A549 (cell line): ENCODE measurements at regions not wholly inside any gene's neighbourhood (a gene's known extent, or its start where the extent isn't known, plus 50 kb on each side); places are given as distances from the start of the nearest gene placed in this dataset.

Experiments used
- ATAC-seq, 2 experiments: fragments of 200-7000 bp in 1 of 2; fragments of >200 bp in 1 of 2; cut with Nextera tagmentation in 1 of 2; cut with Tn5 transposase in 1 of 2; 3 replicates each; pipeline versions ENCODE4 v1.8.0 to v1.9.1; 2018 to 2020; ENCODE audit warnings: mild to moderate bottlenecking in 1 of 2, moderate library complexity in 1 of 2
- CTCF ChIA-PET: fragments of 300-600 bp; sonication (Branson Sonifier 250); formaldehyde crosslinking; extraction: SDS; loops from one replicate; lab custom pipeline; 2021; ENCODE audit warnings: antibody characterized with exemption, inconsistent platforms; lab: Yijun Ruan, JAX
- POLR2A ChIA-PET: fragments of 350-600 bp; formaldehyde crosslinking; extraction: SDS; loops from one replicate; lab custom pipeline; 2021; ENCODE audit warnings: antibody characterized with exemption, inconsistent platforms; lab: Yijun Ruan, JAX
- DNase-seq, 2 experiments: peaks; one replicate each; pipeline versions ENCODE4 v3.0.0 to v3.0.0-alpha.2; 2011 to 2016; ENCODE audit warnings: low read depth in 1 of 2, low spot score in 1 of 2
- FAIRE-seq: peaks from 2 replicates; lab custom pipeline; 2011; peaks lifted over from hg19 to GRCh38; lab: Jason Lieb, UNC
- H3K27ac ChIP-seq, 2 experiments: fragments of >200 bp; sonication (Bioruptor Twin); formaldehyde crosslinking; 3 replicates each; pipeline ENCODE4 v1.5.1; 2016 to 2017
- H3K4me1 ChIP-seq: fragments of >200 bp; sonication (Bioruptor Twin); formaldehyde crosslinking; 3 replicates; pipeline ENCODE4 v1.6.1; 2016
- H3K4me2 ChIP-seq: fragments of >200 bp; sonication (Bioruptor Twin); formaldehyde crosslinking; 3 replicates; pipeline ENCODE4 v1.6.1; 2016
- H3K4me3 ChIP-seq: fragments of >200 bp; sonication (Bioruptor Twin); formaldehyde crosslinking; 3 replicates; pipeline ENCODE4 v1.5.1; 2016
- H3K9me3 ChIP-seq: fragments of >200 bp; sonication (Bioruptor Twin); formaldehyde crosslinking; 3 replicates; pipeline ENCODE4 v1.6.1; 2016
- CBX2 ChIP-seq: fragments of 200-600 bp; sonication (generic); IDR thresholded peaks from 2 replicates; pipeline ENCODE4 v1.6.1; 2016; ENCODE audit warnings: low read depth, mild to moderate bottlenecking, borderline replicate concordance
- CHD4 ChIP-seq: fragments of 200-600 bp; sonication (generic); IDR thresholded peaks from 2 replicates; pipeline ENCODE4 v1.6.1; 2016; ENCODE audit warnings: antibody characterized with exemption, mild to moderate bottlenecking, borderline replicate concordance
- ESRRA ChIP-seq: fragments of 150-350 bp; IDR thresholded peaks from 2 replicates; pipeline ENCODE4 v1.6.1; 2014; ENCODE audit warnings: mild to moderate bottlenecking, low read length, borderline replicate concordance
- FOSB ChIP-seq: fragments of 250-450 bp; sonication (Bioruptor Pico); IDR thresholded peaks from 2 replicates; pipeline ENCODE4 v1.5.0; 2020; ENCODE audit warnings: mild to moderate bottlenecking, moderate library complexity
- HEYL ChIP-seq: fragments of 250-450 bp; sonication (Bioruptor Pico); IDR thresholded peaks from 2 replicates; pipeline ENCODE4 v1.8.0; 2021; ENCODE audit warnings: mild to moderate bottlenecking, moderate library complexity
- HOXB5 ChIP-seq: fragments of 250-450 bp; sonication (Bioruptor Pico); IDR thresholded peaks from 2 replicates; pipeline ENCODE4 v1.5.0; 2020; ENCODE audit warnings: mild to moderate bottlenecking, moderate library complexity
- JUN ChIP-seq, 2 experiments: fragments of >200 bp; sonication (Bioruptor Twin); formaldehyde crosslinking; IDR thresholded peaks; 2 replicates in 1 of 2; 3 replicates in 1 of 2; pipeline ENCODE4 v1.6.1; 2016 to 2017
- JUNB ChIP-seq: fragments of >200 bp; sonication (Bioruptor Twin); formaldehyde crosslinking; IDR thresholded peaks from 2 replicates; pipeline ENCODE4 v1.6.1; 2016
- NPAS2 ChIP-seq: fragments of 250-450 bp; sonication (Bioruptor Pico); IDR thresholded peaks from 2 replicates; pipeline ENCODE4 v1.8.0; 2022; ENCODE audit warnings: mild to moderate bottlenecking, moderate library complexity, borderline replicate concordance
- NR3C1 ChIP-seq: fragments of >200 bp; sonication (Bioruptor Twin); formaldehyde crosslinking; IDR thresholded peaks from 3 replicates; pipeline ENCODE4 v1.6.1; 2017
- PHF8 ChIP-seq: fragments of 200-600 bp; sonication (generic); IDR thresholded peaks from 2 replicates; pipeline ENCODE4 v1.6.1; 2016; ENCODE audit warnings: low read depth, mild to moderate bottlenecking, antibody characterized with exemption, moderate library complexity, borderline replicate concordance
- RARB ChIP-seq: fragments of 250-450 bp; sonication (Bioruptor Pico); IDR thresholded peaks from 2 replicates; pipeline ENCODE4 v1.8.0; 2021; ENCODE audit warnings: mild to moderate bottlenecking, moderate library complexity
- RFX5 ChIP-seq: fragments of 450-650 bp; IDR thresholded peaks from 2 replicates; pipeline ENCODE4 v1.7.1; 2014; ENCODE audit warnings: antibody characterized with exemption, mild to moderate bottlenecking, moderate library complexity
- RNF2 ChIP-seq: fragments of 200-600 bp; sonication (generic); IDR thresholded peaks from 2 replicates; pipeline ENCODE4 v1.6.1; 2016; ENCODE audit warnings: low read depth, mild to moderate bottlenecking, antibody characterized with exemption, moderate library complexity, borderline replicate concordance
- ZFP36 ChIP-seq: fragments of 450-650 bp; IDR thresholded peaks from 2 replicates; pipeline ENCODE4 v1.6.1; 2014; ENCODE audit warnings: borderline replicate concordance; ENCODE audit not compliant: partially characterized antibody
- ZNF302 ChIP-seq: fragments of 250-450 bp; sonication (Bioruptor Pico); IDR thresholded peaks from 2 replicates; pipeline ENCODE4 v1.9.0; 2021; ENCODE audit warnings: inconsistent platforms, mild to moderate bottlenecking, moderate library complexity
- WGBS: methylation state at CpG from one replicate; pipeline ENCODE4 v1.1.6; 2017; ENCODE audit errors: missing lambda C conversion rate; 5-methylcytosine and 5-hydroxymethylcytosine counted together
- TF ChIP-seq, protein P1 (sequence below): fragments of 150-350 bp; IDR thresholded peaks from 2 replicates; pipeline ENCODE4 v1.6.1; 2014; ENCODE audit warnings: low read depth, mild to moderate bottlenecking, low read length
- TF ChIP-seq, protein P2 (sequence below): fragments of >200 bp; sonication (Bioruptor Twin); formaldehyde crosslinking; IDR thresholded peaks from 2 replicates; pipeline ENCODE4 v1.6.1; 2016
- TF ChIP-seq, protein P3 (sequence below): fragments of 450-650 bp; IDR thresholded peaks from 2 replicates; pipeline ENCODE4 v1.6.1; 2014; ENCODE audit warnings: antibody characterized with exemption
- TF ChIP-seq, protein P4 (sequence below): fragments of 250-450 bp; sonication (Bioruptor Pico); IDR thresholded peaks from 2 replicates; pipeline ENCODE4 v1.5.0; 2021; ENCODE audit warnings: mild to moderate bottlenecking, moderate library complexity, borderline replicate concordance
- TF ChIP-seq, protein P5 (sequence below): IDR thresholded peaks from 2 replicates; pipeline ENCODE4 v1.6.1; 2012

DNA sequence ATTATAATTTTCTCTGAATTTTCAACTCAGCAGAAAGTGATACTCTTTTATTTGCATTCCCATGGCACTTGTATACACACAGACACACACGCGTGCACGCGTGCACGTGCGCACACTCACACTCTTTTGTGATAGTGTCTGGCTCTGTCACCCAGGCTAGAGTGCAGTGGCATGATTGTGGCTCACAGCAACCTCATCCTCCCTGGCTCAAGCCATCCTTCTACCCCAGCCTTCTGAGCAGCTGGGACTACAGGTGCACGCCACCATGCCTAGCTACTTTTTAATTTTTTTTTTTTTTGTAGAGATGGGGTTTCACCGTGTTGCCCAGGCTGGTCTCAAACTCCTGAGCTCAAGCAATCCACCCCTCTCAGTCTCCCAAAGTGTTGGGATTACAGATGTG is 123.2 kb downstream of the MC4R start:
- FAIRE-seq (no peak), DNase-seq (no peak), ATAC-seq (no peak)
- no peak overlapping the region for H3K27ac ChIP-seq
- TF ChIP-seq RFX5: no peak
- TF ChIP-seq ZNF302 (CRISPR knock-in tag): no peak
- TF ChIP-seq, protein P1, sequence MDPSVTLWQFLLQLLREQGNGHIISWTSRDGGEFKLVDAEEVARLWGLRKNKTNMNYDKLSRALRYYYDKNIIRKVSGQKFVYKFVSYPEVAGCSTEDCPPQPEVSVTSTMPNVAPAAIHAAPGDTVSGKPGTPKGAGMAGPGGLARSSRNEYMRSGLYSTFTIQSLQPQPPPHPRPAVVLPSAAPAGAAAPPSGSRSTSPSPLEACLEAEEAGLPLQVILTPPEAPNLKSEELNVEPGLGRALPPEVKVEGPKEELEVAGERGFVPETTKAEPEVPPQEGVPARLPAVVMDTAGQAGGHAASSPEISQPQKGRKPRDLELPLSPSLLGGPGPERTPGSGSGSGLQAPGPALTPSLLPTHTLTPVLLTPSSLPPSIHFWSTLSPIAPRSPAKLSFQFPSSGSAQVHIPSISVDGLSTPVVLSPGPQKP: no peak
- no peak for TF ChIP-seq ZFP36
- TF ChIP-seq CBX2: no peak
- TF ChIP-seq NR3C1: no peak
- TF ChIP-seq, protein P2, sequence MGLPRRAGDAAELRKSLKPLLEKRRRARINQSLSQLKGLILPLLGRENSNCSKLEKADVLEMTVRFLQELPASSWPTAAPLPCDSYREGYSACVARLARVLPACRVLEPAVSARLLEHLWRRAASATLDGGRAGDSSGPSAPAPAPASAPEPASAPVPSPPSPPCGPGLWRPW: no peak
- TF ChIP-seq JUN (IDR thresholded peaks at IDR 0.05): no peak
- TF ChIP-seq FOSB (CRISPR knock-in tag): no peak
- TF ChIP-seq, protein P3, sequence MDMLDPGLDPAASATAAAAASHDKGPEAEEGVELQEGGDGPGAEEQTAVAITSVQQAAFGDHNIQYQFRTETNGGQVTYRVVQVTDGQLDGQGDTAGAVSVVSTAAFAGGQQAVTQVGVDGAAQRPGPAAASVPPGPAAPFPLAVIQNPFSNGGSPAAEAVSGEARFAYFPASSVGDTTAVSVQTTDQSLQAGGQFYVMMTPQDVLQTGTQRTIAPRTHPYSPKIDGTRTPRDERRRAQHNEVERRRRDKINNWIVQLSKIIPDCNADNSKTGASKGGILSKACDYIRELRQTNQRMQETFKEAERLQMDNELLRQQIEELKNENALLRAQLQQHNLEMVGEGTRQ: no peak
- TF ChIP-seq JUNB: no peak
- no peak for TF ChIP-seq PHF8
- no peak for TF ChIP-seq RNF2
- no peak for TF ChIP-seq NPAS2
- ChIA-PET CTCF (no interaction called here), POLR2A (no interaction called here)
- H3K4me3 ChIP-seq: no peak overlapping the region
- H3K4me1 ChIP-seq: no peaks in the 10 kb centered on the region
- 77% methylated on average over 8 of the region's 8 CpGs for WGBS
- no peak overlapping the region for H3K4me2 ChIP-seq
- no peaks in the 10 kb centered on the region for H3K9me3 ChIP-seq

DNA sequence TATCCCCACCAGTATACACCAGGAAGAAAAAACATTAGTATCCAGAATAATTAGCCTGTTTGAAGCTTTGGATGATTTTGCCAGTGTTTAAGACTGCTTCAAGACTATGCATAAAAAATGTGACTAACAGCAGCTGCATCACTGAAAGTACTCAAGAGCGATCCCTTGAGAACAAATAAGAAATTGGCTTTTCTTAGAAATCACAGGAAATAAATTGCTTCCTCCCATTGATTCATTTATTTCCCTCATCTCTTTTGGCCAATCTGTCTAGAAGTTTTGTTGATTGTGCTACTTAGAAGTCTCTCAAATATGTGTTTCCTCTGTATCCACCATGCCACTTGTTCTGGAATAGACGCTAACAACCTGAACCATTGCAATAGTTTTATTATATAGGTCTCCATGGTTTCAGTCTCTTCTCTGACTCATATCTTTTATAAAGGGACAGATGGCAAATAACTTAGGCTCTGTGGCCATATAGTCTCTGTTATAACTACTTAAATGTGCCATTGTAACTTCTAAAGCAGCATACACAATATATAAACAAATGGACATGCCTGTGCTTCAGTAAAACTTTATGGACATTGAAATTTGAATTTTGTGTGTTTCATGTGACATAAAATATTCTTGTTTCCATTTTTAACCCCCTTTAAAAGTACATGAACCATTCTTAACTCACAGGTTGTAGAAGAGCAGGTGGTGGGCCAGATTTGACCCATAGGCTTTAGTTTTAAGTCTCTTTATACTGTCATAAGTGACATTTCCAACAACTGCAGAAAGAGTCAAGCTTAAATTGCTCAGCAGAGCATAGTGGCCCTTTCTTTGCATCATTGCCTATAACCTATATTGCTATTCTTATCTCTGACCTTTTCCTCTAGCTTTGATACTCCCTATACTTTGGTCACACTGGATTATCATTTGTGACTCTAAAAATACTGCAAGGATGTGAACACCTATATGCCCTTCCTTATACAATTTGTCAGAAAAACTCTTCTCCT is 123.9 kb downstream of the MC4R start:
- Histone ChIP-seq H3K9me3 (no peaks in the 10 kb centered on the region), H3K4me1 (no peaks in the 10 kb centered on the region), H3K4me3 (no peak overlapping the region), H3K4me2 (no peak overlapping the region), H3K27ac (no peak overlapping the region)
- DNase-seq (no peak), FAIRE-seq (no peak), ATAC-seq (no peak)
- TF ChIP-seq HOXB5 (CRISPR knock-in tag) (no peak), RARB (CRISPR knock-in tag) (no peak), ESRRA (no peak), CHD4 (no peak), JUN (IDR thresholded peaks at IDR 0.05) (no peak), NPAS2 (no peak), HEYL (no peak)
- TF ChIP-seq, protein P4, sequence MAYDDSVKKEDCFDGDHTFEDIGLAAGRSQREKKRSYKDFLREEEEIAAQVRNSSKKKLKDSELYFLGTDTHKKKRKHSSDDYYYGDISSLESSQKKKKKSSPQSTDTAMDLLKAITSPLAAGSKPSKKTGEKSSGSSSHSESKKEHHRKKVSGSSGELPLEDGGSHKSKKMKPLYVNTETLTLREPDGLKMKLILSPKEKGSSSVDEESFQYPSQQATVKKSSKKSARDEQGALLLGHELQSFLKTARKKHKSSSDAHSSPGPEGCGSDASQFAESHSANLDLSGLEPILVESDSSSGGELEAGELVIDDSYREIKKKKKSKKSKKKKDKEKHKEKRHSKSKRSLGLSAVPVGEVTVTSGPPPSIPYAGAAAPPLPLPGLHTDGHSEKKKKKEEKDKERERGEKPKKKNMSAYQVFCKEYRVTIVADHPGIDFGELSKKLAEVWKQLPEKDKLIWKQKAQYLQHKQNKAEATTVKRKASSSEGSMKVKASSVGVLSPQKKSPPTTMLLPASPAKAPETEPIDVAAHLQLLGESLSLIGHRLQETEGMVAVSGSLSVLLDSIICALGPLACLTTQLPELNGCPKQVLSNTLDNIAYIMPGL: no peak
- TF ChIP-seq, protein P5, sequence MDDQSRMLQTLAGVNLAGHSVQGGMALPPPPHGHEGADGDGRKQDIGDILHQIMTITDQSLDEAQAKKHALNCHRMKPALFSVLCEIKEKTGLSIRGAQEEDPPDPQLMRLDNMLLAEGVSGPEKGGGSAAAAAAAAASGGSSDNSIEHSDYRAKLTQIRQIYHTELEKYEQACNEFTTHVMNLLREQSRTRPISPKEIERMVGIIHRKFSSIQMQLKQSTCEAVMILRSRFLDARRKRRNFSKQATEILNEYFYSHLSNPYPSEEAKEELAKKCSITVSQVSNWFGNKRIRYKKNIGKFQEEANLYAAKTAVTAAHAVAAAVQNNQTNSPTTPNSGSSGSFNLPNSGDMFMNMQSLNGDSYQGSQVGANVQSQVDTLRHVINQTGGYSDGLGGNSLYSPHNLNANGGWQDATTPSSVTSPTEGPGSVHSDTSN: no peak
- TF ChIP-seq, protein P3: no peak
- ChIA-PET POLR2A (no interaction called here), CTCF (interaction anchor here (0.6 kb wide), 1 partner anchor 32 kb away, joined by 3 read pairs; no protein-coding TSS in a partner anchor)
- 67% methylated on average over 2 of the region's 2 CpGs for WGBS
